ENCODE measurements at regions not wholly inside any gene's neighbourhood (a gene's known extent, or its start where the extent isn't known, plus 50 kb on each side); places are given as distances from the start of the nearest gene placed in this dataset.

DNA sequence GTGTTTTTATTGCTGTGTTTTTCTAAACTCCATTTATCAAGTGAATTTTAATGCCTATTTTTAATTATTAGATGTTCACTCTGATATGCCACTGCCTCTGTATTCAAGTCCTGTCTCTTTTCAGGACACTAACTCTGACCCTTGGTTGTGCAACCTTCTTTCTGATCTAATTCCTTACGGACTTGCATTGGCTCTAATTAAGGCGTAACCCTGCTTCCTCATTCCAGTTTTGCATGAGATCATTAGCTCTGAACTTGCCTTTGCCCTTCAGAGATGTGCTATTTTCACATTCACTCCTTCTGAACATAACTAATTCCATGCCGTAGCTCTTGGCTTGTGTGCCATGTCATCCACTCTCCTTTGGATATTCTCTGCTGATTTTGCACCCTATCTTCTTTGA is 162.5 kb upstream of the TMEFF2 start:
- H3K4me3 ChIP-seq (ENCODE audit: low read depth, low read length) = no peak overlapping the region
- TF ChIP-seq, protein P1, sequence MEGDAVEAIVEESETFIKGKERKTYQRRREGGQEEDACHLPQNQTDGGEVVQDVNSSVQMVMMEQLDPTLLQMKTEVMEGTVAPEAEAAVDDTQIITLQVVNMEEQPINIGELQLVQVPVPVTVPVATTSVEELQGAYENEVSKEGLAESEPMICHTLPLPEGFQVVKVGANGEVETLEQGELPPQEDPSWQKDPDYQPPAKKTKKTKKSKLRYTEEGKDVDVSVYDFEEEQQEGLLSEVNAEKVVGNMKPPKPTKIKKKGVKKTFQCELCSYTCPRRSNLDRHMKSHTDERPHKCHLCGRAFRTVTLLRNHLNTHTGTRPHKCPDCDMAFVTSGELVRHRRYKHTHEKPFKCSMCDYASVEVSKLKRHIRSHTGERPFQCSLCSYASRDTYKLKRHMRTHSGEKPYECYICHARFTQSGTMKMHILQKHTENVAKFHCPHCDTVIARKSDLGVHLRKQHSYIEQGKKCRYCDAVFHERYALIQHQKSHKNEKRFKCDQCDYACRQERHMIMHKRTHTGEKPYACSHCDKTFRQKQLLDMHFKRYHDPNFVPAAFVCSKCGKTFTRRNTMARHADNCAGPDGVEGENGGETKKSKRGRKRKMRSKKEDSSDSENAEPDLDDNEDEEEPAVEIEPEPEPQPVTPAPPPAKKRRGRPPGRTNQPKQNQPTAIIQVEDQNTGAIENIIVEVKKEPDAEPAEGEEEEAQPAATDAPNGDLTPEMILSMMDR (conservative IDR thresholded peaks at IDR 0.05; ENCODE audit: low read depth, low read length) = no peak
- DNase-seq (ENCODE audit: low read depth) = no peak

DNA sequence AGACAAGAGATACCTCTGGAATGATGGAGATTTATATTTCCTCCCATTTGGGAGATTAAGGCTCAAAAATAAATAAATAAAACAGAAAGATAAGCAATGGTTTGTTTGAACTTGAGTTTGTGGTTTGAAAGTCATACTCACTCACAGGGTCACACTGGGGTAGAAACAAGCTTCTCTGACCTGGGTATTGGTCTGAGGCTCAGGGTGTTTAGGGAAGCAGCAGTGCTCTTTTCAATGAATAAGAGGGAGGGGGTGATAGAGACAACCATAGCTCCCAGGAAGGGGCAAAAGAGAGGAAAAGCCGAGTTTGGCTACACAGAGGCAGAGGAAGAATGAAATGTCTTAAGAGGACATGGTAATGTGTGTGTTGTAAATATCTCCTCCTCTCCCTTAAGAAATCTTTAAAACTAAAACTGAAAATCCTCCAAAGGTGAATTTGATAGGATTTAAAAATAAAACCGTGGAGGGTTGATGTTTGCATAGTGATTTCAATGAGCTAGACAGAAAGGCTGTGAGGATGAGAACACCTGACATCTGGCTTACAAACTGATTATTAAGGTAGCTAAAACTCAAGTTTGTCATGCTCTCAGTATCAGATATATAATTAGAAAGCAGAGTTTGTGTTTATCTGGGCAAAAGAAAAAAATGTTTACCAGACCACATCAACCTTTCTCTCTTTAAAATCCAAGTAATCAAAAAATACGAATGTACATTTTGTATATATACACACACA is 159.9 kb upstream of the TMEFF2 start:
- no peak overlapping the region for H3K4me3 ChIP-seq (ENCODE audit: low read depth, low read length)
- DNase-seq (ENCODE audit: low read depth) = no peak
- TF ChIP-seq, protein P1 (conservative IDR thresholded peaks at IDR 0.05; ENCODE audit: low read depth, low read length) = no peak

DNA sequence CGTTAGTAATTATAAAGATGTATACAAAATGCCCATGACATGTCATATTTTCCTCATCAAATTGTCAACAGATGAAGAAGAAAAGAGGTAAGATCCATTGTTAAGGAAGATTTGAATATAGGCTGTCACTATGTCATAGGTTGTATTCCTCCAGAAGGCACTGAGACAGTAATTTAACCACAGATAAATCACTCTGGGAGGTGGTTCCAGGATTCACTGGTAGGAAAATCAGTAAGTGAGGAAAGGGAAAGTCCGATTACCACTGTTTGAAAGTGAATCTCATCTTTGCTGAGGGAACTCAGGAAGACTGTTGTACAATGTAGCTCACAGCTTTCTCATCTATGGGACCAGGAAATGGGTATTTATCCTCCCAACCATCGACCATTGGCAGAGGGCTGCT is 152.8 kb upstream of the TMEFF2 start:
- no peak overlapping the region for H3K4me3 ChIP-seq (ENCODE audit: low read depth, low read length)
- TF ChIP-seq, protein P1 (conservative IDR thresholded peaks at IDR 0.05; ENCODE audit: low read depth, low read length) = no peak

DNA sequence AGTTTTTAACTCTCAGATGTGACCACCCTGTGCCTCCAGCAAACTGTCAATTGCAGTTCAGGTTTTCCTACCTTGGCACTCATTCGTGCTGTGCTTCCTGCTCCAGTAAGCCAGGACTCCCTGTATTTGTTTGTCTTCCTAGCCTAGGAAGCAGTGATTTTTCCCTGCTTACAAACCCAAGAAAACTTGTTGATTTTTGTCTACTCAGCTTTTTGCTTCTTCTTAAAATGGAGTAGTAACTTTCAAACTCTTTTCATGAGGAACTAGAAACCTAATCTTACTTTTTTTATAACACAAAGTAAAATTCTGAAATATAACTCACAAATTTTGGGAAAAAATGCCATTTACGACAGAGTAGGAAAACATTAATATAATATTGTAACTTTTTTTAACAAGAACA is 150.6 kb upstream of the TMEFF2 start:
- TF ChIP-seq, protein P1 (conservative IDR thresholded peaks at IDR 0.05; ENCODE audit: low read depth, low read length) = no peak
- H3K4me3 ChIP-seq (ENCODE audit: low read depth, low read length) = no peak overlapping the region
- no peak for DNase-seq (ENCODE audit: low read depth)

More for the DNA sequence above, 152.8 kb upstream of the TMEFF2 start:
- DNase-seq (ENCODE audit: low read depth) = no peak

DNA sequence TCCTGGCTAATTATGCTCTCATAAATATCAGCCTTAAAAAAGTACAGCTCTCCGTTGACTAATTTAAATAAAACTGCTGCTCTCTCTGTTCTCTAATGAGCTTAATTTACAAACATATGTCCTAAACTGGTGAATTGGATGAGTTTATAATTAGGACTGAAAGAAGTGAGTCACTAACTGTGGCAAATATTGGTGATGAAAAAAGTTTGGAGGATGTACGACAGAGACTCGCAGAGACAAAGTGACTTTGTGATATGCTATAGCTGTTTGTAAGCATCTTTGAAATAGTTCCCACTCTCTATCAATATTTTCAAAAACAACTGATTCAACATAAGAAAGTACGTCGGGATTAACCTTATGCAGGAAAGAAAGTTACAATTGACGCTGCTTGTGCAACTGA is 138.9 kb upstream of the TMEFF2 start:
- TF ChIP-seq, protein P1 (conservative IDR thresholded peaks at IDR 0.05; ENCODE audit: low read depth, low read length) = no peak
- no peak overlapping the region for H3K4me3 ChIP-seq (ENCODE audit: low read depth, low read length)
- no peak for DNase-seq (ENCODE audit: low read depth)

DNA sequence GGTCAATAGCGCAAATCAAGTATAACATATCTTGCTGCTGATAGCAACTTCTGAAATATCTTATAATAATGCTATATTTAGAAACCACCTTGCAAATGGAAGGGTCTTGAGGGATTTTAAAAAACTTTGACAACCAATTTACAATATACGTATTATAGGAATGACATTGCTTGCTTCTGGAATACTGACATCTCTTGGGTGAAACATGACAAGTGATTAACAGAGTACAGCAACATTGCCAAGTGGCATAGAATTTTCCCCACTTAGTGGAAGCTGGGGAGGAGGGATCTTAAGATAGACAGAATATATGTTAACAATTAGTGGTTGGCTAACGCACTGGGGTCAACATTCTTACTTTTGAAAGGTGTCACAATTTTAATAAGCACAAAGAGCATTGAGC is 133.6 kb upstream of the TMEFF2 start:
- no peak for DNase-seq (ENCODE audit: low read depth)
- H3K4me3 ChIP-seq (ENCODE audit: low read depth, low read length) = no peak overlapping the region
- TF ChIP-seq, protein P1 (conservative IDR thresholded peaks at IDR 0.05; ENCODE audit: low read depth, low read length) = no peak

DNA sequence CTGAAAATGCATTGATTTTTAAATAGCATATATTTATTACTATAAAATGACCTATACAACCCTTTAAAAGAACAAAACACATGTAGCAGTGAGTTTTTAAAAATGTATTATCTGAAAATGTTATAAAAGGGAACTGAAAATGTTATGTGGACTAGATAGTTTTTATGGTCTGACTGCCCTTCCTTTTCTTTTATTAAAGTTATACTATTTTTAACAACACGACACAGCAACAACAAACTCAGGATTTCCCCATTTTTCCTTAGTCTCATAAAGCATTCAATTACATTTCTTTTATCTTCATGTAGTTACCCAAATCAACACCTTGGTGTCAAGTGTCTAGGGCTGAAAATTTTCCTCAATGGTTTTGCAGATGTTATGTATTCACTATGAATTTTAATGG is 132.8 kb upstream of the TMEFF2 start:
- no peak overlapping the region for H3K4me3 ChIP-seq (ENCODE audit: low read depth, low read length)
- TF ChIP-seq, protein P1 (conservative IDR thresholded peaks at IDR 0.05; ENCODE audit: low read depth, low read length) = no peak
- DNase-seq (ENCODE audit: low read depth) = no peak

All from choroid plexus epithelial cell (primary cell).